HG03521 (cell line): ENCODE measurements at regions not wholly inside any gene's neighbourhood (a gene's known extent, or its start where the extent isn't known, plus 50 kb on each side); places are given as distances from the start of the nearest gene placed in this dataset.
"Not testable (repeated sequence)": the region's sequence is repeated elsewhere in the genome, so short reads cannot be mapped to it uniquely, and the experiment has no call there.

Experiments used
- ATAC-seq: cut with Tn5 transposase; IDR thresholded peaks from one replicate; pipeline ENCODE4 v1.9.1; 2021; ENCODE audit warnings: mild to moderate bottlenecking, moderate library complexity; ENCODE audit not compliant: unreplicated experiment

- ATAC-seq: not testable (repeated sequence)
Measured at GRCh38 chr15:77910030-77910911, 167.2 kb downstream of the TBC1D2B start.

GRCh38 chr15:77909182-77909940, 168.2 kb downstream of the TBC1D2B start:
- no peak for ATAC-seq

GRCh38 chr15:77908752-77909111, 168.8 kb downstream of the TBC1D2B start:
- ATAC-seq: not testable (repeated sequence)

GRCh38 chr15:77907824-77908751, 169.4 kb downstream of the TBC1D2B start:
- ATAC-seq: no peak

- not testable (repeated sequence) for ATAC-seq
Measured at GRCh38 chr15:77906062-77906990, 171.2 kb downstream of the TBC1D2B start.

- ATAC-seq: no peak
Measured at GRCh38 chr15:77905301-77905920, 172.1 kb downstream of the TBC1D2B start.

- no peak for ATAC-seq
Measured at GRCh38 chr15:77904901-77905300, 172.6 kb downstream of the TBC1D2B start.

- no peak for ATAC-seq
Measured at GRCh38 chr15:77904436-77904821, 173.1 kb downstream of the TBC1D2B start.

GRCh38 chr15:77903761-77904435, 173.6 kb downstream of the TBC1D2B start:
- ATAC-seq: not testable (repeated sequence)

GRCh38 chr15:77902921-77903760, 174.4 kb downstream of the TBC1D2B start:
- not testable (repeated sequence) for ATAC-seq

GRCh38 chr15:77901921-77902750, 175.4 kb downstream of the TBC1D2B start:
- ATAC-seq: no peak

- ATAC-seq: no peak
Measured at GRCh38 chr15:77901251-77901881, 176.1 kb downstream of the TBC1D2B start.

GRCh38 chr15:77900331-77900963, 177.1 kb downstream of the TBC1D2B start:
- not testable (repeated sequence) for ATAC-seq

- ATAC-seq: not testable (repeated sequence)
Measured at GRCh38 chr15:77899776-77900175, 177.7 kb downstream of the TBC1D2B start.

- ATAC-seq: no peak
Measured at GRCh38 chr15:77898811-77899730, 178.4 kb downstream of the TBC1D2B start.
